GM12878 (cell line): ENCODE measurements at regions not wholly inside any gene's neighbourhood (a gene's known extent, or its start where the extent isn't known, plus 50 kb on each side); places are given as distances from the start of the nearest gene placed in this dataset.

Experiments
- ATAC-seq: fragments of 200-7000 bp; cut with Tn5 transposase; 3 replicates; pipeline ENCODE4 v1.9.1; 2020; ENCODE audit warnings: mild to moderate bottlenecking, moderate library complexity
- BruUV-seq: library from RNA; stranded (reverse); fragments of 400-500 nt; replicated peaks from 2 replicates; lab custom pipeline; 2021; lab: Mats Ljungman, UMichigan
- CTCF ChIA-PET: fragments of 300-600 bp; sonication (Branson Sonifier 250); formaldehyde crosslinking; extraction: SDS; loops from one replicate; lab custom pipeline; 2021; ENCODE audit warnings: inconsistent platforms; lab: Yijun Ruan, JAX
- POLR2A ChIA-PET: fragments of 350-600 bp; formaldehyde crosslinking; extraction: SDS; loops from one replicate; lab custom pipeline; 2021; ENCODE audit warnings: inconsistent platforms; lab: Charles Lee
- RAD21 ChIA-PET: fragments of 300-600 bp; sonication (Branson Sonifier 250); formaldehyde crosslinking; loops from one replicate; lab custom pipeline; 2023; ENCODE audit warnings: antibody characterized with exemption; ENCODE audit not compliant: unreplicated experiment; lab: Charles Lee
- SMC1A ChIA-PET: fragments of 300-600 bp; sonication (Branson Sonifier 250); formaldehyde crosslinking; loops from one replicate; lab custom pipeline; 2023; ENCODE audit not compliant: unreplicated experiment, uncharacterized antibody; lab: Charles Lee
- DNase-seq: peaks from one replicate; pipeline ENCODE4 v3.0.0-alpha.2; 2011; ENCODE audit warnings: low read depth, low spot score
- FAIRE-seq: peaks from 3 replicates; lab custom pipeline; 2011; peaks lifted over from hg19 to GRCh38; lab: Jason Lieb, UNC
- H2AFZ ChIP-seq: 2 replicates; pipeline ENCODE4 v1.6.0; 2011; ENCODE audit warnings: low read depth, low read length, control low read depth; ENCODE audit not compliant: control insufficient read depth
- H3K27ac ChIP-seq: 2 replicates; pipeline ENCODE4 v1.5.1; 2011; ENCODE audit warnings: control low read depth; ENCODE audit not compliant: control insufficient read depth, insufficient read depth
- H3K27me3 ChIP-seq, 2 experiments: replicated peaks in 1 of 2; 2 replicates each; pipeline versions ENCODE4 v1.6.0 to v1.6.1; 2011; ENCODE audit warnings: low read length in 1 of 2; ENCODE audit not compliant: control insufficient read depth in 2 of 2, insufficient read depth in 2 of 2
- H3K36me3 ChIP-seq, 2 experiments: 2 replicates each; pipeline ENCODE4 v1.5.1; 2011; ENCODE audit warnings: low read length in 1 of 2; ENCODE audit not compliant: control insufficient read depth in 2 of 2, insufficient read depth in 2 of 2
- H3K4me1 ChIP-seq: 2 replicates; pipeline ENCODE4 v1.6.1; 2011; ENCODE audit warnings: mild to moderate bottlenecking, low read length, moderate library complexity, mixed read lengths; ENCODE audit not compliant: control insufficient read depth, insufficient read depth
- H3K4me2 ChIP-seq: 2 replicates; pipeline ENCODE4 v1.6.0; 2011; ENCODE audit warnings: control low read depth; ENCODE audit not compliant: control insufficient read depth, insufficient read depth
- H3K4me3 ChIP-seq: fragments of 200-600 bp; sonication (generic); 2 replicates; pipeline ENCODE4 v1.5.1; 2016
- H3K79me2 ChIP-seq: 2 replicates; pipeline ENCODE4 v1.6.0; 2011; ENCODE audit warnings: low read length; ENCODE audit not compliant: control insufficient read depth, insufficient read depth
- H3K9ac ChIP-seq: 2 replicates; pipeline ENCODE4 v1.8.0; 2011; ENCODE audit warnings: low read length, control low read depth, mixed read lengths; ENCODE audit not compliant: control insufficient read depth, insufficient read depth
- H3K9me3 ChIP-seq: replicated peaks from 3 replicates; pipeline ENCODE4 v1.5.1; 2011; ENCODE audit warnings: mild to moderate bottlenecking, low read length; ENCODE audit not compliant: control insufficient read depth, insufficient read depth
- H4K20me1 ChIP-seq: 2 replicates; pipeline ENCODE4 v1.6.0; 2011; ENCODE audit not compliant: control insufficient read depth, insufficient read depth
- CHD4 ChIP-seq: fragments of 200-600 bp; sonication (generic); IDR thresholded peaks from 2 replicates; pipeline ENCODE4 v1.6.1; 2016; ENCODE audit warnings: mild to moderate bottlenecking
- NRF1 ChIP-seq: conservative IDR thresholded peaks from 2 replicates; pipeline ENCODE4 v1.6.1; 2011; ENCODE audit warnings: mild to moderate bottlenecking, low read depth, low read length, improper control_type of control experiment
- ZNF687 ChIP-seq: fragments of 450-650 bp; IDR thresholded peaks from 2 replicates; pipeline ENCODE4 v1.6.1; 2017; ENCODE audit warnings: mild to moderate bottlenecking, moderate library complexity
- WGBS: methylation state at CpG from one replicate; pipeline ENCODE4 v1.1.6; 2016; ENCODE audit warnings: low lambda C conversion rate; ENCODE audit not compliant: insufficient replicate concordance, insufficient coverage; ENCODE audit errors: missing lambda C conversion rate; 5-methylcytosine and 5-hydroxymethylcytosine counted together
- in situ Hi-C: fragments of 300-500 bp; cut with MboI; formaldehyde crosslinking; loops from 9 replicates; pipeline ENCODE4 v1.14.3; 2018; ENCODE audit warnings: mixed read lengths
- intact Hi-C: fragments of 100-400 bp; cut with micrococcal nuclease; formaldehyde crosslinking; loops from one replicate; pipeline ENCODE4 v1.14.2; 2022; ENCODE audit not compliant: unreplicated experiment

DNA sequence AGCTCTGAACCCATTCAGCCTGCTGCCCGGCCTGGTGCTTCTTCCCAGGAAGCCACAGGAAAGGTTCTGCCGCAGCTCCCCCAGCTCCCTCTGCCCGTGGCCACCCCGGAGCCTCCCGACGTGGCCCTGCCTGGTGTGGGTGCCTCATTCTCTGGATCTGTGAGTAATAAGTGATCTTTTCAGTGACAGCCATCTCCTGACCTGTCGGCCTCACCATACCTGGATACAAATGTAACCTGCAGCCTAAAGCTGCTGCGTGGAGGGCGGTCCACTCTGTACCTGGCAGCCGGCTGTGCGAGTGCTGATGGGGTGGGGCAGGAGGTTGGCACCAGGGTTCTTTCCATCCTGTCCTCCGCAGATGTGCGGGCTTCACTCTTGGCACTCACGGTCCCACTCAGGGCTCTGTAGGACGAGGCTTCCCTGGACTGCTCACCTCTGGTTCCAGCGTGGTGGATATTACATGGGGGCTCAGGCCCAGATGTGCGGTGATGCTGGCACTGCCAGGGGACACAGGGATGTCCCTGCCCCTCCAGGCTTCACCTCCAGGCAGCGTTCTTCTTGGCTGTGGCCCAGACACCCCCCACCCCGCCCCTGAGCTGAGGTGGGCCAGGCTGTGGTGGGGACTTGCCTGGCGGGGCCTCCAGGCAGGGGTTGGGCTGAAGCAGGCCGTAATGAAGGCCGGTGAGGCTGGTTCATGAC, 748.5 kb downstream of the BRD1 start:
- no peaks in the 10 kb centered on the region for H3K4me1 ChIP-seq
- SMC1A ChIA-PET: no interaction called here
- TF ChIP-seq CHD4 (no peak), ZNF687 (no peak), NRF1 (no peak)
- DNase-seq: no peak
- H3K9ac ChIP-seq: no peak overlapping the region
- POLR2A ChIA-PET: no interaction called here
- no peak overlapping the region for H3K4me3 ChIP-seq
- no peak overlapping the region for H2AFZ ChIP-seq
- intact Hi-C loops: no loop called here
- BruUV-seq: no TSS peak
- RAD21 ChIA-PET: no interaction called here
- CTCF ChIA-PET: no interaction called here
- 34% methylated on average over 22 of the region's 22 CpGs for WGBS
- H4K20me1 ChIP-seq: no peaks in the 10 kb centered on the region
- in situ Hi-C loops: no loop called here
- H3K79me2 ChIP-seq: no peaks in the 10 kb centered on the region
- no peak overlapping the region for H3K4me2 ChIP-seq
- no peak for FAIRE-seq
- no peaks in the 10 kb centered on the region; the same call in 2 of the 3 replicates for H3K9me3 ChIP-seq
- no peak overlapping the region for H3K27ac ChIP-seq
- ATAC-seq: no peak
- no peaks in the 10 kb centered on the region for H3K36me3 ChIP-seq
- no peaks in the 10 kb centered on the region for H3K27me3 ChIP-seq
